Gastrocnemius medialis (tissue), 4 donors: ENCODE measurements at regions not wholly inside any gene's neighbourhood (a gene's known extent, or its start where the extent isn't known, plus 50 kb on each side); places are given as distances from the start of the nearest gene placed in this dataset.

Source experiments
- POLR2A ChIP-seq, 2 donors: fragments of 450-650 bp; IDR thresholded peaks; one replicate each; pipeline ENCODE4 v1.6.1; 2017; ENCODE audit warnings: antibody characterized with exemption in 2 of 2, mild to moderate bottlenecking in 2 of 2, moderate library complexity in 2 of 2
- TF ChIP-seq, protein P1 (sequence below), 5 experiments: fragments of 450-650 bp in 3 of 5; fragments of 200-600 bp in 2 of 5; sonication (generic) in 2 of 5; IDR thresholded peaks in 4 of 5; conservative IDR thresholded peaks in 1 of 5; 1 replicate in 4 of 5; 2 replicates in 1 of 5; pipeline ENCODE4 v1.5.1; 2016 to 2019; ENCODE audit warnings: antibody characterized with exemption in 5 of 5, mild to moderate bottlenecking in 3 of 5, moderate library complexity in 3 of 5

DNA sequence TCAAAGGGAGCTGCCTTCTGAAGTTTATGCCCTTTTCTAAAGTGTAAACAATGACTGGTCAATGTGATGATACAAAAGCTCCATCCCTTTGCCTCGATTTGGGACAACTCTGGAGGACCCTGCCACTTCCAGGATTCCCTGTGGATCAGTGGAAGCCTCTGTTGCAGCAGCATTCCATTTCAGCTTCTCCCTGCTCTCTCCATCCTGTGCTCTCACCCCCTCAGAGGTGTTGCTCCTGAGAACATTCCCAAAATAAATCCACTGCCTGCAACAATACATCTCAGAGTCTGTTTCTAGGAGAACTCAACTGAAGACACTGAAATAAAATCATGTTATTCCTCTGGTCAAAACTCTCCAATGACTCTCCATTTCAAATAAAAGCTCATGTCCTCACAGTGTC lies 263.6 kb downstream of the HACE1 start:
- TF ChIP-seq, protein P1, sequence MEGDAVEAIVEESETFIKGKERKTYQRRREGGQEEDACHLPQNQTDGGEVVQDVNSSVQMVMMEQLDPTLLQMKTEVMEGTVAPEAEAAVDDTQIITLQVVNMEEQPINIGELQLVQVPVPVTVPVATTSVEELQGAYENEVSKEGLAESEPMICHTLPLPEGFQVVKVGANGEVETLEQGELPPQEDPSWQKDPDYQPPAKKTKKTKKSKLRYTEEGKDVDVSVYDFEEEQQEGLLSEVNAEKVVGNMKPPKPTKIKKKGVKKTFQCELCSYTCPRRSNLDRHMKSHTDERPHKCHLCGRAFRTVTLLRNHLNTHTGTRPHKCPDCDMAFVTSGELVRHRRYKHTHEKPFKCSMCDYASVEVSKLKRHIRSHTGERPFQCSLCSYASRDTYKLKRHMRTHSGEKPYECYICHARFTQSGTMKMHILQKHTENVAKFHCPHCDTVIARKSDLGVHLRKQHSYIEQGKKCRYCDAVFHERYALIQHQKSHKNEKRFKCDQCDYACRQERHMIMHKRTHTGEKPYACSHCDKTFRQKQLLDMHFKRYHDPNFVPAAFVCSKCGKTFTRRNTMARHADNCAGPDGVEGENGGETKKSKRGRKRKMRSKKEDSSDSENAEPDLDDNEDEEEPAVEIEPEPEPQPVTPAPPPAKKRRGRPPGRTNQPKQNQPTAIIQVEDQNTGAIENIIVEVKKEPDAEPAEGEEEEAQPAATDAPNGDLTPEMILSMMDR (IDR thresholded peaks at IDR 0.05 in 4 of 5, conservative IDR thresholded peaks at IDR 0.05 in 1 of 5) = no peak
- TF ChIP-seq POLR2A (IDR thresholded peaks at IDR 0.05) = no peak
